GM19328 (cell line): ENCODE measurements at regions not wholly inside any gene's neighbourhood (a gene's known extent, or its start where the extent isn't known, plus 50 kb on each side); places are given as distances from the start of the nearest gene placed in this dataset.
"Not testable (repeated sequence)": the region's sequence is repeated elsewhere in the genome, so short reads cannot be mapped to it uniquely, and the experiment has no call there.

Experiments used
- ATAC-seq: cut with Tn5 transposase; IDR thresholded peaks from one replicate; pipeline ENCODE4 v1.9.1; 2021; ENCODE audit warnings: mild to moderate bottlenecking, moderate library complexity; ENCODE audit not compliant: unreplicated experiment

DNA sequence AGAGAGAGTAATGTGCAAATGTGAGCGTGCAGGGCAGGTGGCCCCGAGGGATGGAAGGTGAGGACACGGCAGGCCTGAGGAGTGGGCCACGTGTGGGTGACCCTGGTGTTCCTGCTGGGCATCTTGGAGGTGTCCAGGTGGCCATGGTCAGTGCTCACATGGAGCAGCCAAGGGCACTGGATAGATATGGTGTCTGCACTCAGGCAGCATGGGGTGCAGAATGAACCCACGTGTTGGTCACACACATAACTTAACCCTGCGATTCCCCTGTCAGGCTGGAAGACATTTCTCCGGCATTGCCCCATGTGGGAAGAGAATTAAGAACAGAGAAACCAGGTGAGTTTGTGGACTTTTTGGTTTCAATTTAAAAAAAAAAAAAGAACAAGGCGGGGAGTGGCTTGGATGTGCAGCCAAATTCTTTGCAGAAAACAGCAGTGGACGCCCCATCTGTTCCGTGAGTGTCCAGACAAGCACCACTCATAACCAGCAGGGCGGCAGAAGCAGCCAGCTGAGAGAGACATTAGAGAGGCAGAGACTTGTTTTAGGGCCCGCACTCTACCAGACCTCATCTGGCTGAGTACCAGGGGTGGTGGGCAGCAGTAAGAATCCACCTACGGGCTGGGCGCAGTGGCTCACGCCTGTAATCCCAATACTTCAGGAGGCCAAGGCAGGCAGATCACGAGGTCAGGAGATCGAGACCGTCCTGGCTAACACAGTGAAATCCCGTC is 249.8 kb downstream of the ACKR3 start:
- no peak for ATAC-seq

DNA sequence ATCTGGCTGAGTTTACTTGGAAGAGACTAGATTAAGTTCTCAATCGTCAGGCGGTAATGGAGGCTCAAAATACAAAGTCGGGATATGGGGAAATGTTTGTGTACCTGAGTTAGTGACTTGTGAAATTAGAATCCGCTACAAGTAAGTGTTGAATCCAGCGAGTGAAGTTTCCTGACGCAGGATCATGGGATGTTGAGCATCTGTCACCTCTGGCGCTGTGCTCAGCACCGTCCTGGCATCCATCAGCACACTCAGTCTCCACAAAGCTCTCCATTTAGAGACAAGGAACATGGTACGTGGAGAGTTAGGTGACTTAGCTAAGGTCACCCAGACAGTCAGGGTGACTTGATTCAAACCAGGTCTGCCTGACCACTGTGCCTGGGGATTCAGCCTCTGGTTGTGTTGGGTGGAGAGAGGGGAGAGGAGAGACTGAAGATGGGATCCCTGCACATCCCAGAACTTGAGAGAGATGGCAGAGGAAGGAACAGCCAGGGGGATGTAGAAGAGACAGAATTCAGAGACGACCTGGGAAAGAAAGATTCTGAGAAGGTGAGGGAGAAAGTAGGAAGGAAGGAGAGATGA is 251.2 kb downstream of the ACKR3 start:
- no peak for ATAC-seq

DNA sequence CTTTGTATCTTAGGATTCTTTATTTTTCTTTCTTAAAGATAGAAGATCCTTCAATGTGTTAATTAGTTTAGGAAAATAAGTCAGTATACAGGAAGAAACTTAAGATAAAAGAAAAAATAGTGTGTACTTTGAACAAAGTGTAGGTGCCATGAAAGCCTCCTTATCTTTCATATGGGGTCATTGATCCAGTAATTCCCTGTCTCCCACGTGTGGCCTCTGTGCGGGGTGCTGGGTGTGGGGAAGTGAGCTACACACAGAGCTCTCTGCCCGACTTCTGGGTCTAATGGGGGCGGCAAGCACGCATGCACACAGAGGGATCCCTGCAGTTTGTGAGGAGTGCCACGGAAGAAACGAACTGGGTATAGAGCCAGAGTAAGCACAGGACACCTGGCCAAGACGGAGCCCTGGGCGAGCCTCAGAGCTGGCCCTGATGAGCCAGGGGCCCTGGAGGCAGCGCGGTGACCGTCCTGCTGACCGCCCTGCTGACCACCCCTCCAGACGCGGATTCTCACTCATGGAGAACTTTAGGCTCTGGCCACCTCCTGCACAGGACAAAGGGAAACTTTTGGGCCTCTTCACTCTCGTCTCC is 253.5 kb downstream of the ACKR3 start:
- no peak for ATAC-seq

DNA sequence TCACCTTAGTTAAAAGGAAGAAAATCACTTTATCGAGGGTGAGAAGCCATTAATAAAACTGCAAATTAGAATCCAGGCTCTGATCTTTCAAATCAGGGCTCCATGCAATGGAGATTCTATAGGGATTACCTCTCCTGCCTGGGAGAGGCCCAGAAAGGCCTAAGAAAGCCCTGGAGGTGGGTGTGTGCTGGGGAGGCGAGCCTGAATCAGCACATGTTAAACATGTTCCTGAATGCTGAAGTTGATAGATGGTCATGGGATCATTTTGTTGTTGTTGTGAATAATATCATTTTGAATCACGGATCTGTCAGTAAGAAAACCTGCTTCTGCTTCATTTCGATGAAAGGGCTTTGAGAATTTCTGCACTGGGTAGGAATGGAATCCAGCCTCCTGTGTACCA is 254.3 kb downstream of the ACKR3 start:
- no peak for ATAC-seq

DNA sequence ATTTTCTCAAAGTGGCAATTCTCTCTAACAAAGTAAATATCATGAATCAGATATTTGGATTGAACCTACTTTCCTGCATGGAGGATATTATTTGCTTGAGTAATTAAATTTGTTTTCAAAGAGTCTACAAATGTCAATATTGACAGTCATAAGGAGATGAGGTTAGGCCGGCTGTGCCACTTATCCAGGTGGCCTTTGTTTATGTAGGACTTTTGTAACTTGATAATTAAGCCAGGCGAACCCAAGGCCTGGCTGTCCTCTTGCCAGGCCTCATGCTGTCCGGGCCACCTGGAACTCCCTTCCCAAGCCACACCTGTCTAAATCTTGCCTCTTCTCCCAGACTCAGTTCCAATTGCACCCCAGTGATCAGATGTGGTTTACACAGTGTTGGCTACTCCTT is 255.2 kb downstream of the ACKR3 start:
- ATAC-seq = no peak

DNA sequence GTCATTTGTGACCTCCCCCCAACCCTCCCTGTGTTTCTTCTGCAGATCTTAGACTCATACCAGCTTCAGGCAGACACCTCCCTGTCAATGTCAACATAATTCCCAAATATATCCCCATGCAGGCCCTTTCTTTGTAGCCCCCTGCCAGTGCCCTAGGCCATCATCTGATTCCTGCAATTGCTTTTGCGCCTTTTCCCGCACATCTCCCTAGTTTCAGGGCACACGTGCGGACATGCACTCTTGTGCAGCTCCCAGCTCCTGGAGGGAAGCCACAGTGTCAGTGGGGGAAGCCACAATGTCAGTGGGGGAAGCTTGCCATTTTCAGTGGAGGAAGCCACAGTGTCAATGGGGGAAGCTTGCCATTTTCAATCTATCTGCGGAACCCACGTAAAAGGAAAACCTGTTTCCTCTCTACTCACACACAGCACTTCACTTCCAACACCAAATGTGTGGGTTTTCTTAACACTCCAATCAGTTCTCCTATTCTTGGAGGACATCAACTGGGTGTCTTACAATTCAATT is 256.4 kb downstream of the ACKR3 start:
- ATAC-seq = no peak

DNA sequence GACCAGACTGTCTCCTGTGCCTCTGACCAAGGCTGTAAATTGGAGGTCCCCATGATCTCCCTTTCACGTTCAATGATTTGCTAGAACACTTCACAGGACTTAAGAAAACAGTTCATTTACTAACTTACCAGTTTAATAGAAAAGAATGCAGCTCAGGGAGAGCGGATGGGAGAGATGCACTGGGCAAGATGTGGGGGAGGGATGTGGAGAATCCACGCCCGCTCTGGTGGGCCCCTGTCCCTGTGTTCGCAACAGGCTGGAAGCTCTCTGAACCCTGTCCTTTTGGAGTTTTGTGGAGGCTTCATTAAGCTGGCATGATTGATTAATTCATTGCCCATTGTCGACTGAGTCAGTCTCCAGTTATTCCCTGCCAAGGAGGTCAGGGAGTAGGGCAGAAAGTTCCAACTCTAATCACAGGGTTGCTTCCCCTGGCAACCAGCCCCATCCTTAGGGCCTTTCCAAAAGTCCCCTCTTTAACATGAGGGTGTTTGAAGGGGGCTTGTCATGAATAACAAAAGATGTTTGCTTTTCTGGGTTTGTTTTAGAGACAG is 257.1 kb downstream of the ACKR3 start:
- ATAC-seq = no peak

DNA sequence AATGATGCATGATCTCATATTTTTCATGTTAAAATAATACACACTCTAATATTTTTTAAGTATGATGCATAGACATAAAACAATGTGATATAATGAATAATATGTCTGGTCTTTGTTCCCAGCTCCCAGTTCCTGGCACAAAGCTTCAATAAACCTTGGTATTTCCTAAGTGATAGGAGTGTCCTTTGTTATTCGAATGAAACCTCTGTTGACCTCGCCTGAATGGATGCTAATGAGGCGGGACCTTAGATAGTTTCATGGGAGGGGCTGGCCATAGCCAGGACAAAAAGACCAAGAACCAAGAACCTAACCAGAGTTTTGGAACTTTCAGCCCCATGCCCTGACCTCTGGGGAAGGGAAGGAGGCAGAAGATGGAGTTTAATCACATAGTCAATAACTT is 257.7 kb upstream of the COPS8 start:
- ATAC-seq = no peak

DNA sequence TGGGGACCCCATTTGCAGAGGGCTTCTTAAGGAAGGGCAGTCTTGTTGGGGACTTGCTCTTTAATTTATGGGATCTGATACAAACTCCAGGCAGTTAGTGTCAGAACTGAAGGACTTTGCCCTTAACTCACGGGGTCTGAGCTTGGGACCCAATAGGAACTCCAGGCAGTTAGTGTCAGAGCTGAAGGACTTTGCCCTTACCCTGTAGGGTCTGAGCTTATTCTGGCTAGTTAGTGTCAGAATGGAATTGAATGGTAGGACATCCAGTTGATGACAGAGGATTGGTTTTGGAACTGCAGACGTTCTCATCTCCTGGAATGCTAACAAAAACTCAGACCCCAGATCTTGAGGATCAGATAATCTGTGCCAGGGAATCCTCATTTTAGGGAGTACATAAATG is 256.9 kb upstream of the COPS8 start:
- no peak for ATAC-seq

DNA sequence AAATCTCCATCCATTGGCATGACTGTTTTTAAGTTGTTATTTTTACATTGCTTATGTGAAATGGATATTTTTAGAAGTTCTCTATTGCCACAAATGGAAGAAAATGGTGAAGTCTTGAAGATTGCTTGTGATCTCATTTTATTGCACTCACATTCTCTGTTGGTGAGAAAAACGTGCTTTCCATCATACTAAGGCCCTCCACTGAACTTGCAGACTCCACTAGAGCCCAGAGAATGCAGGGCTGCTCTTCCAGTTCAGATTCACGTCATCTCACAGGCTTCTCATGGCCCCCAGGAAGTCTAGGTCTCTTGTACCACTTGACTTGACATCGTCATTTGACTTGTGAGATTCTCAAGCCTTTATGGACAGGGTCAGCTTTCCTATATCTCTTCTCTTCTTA is 254.8 kb upstream of the COPS8 start:
- ATAC-seq = no peak

DNA sequence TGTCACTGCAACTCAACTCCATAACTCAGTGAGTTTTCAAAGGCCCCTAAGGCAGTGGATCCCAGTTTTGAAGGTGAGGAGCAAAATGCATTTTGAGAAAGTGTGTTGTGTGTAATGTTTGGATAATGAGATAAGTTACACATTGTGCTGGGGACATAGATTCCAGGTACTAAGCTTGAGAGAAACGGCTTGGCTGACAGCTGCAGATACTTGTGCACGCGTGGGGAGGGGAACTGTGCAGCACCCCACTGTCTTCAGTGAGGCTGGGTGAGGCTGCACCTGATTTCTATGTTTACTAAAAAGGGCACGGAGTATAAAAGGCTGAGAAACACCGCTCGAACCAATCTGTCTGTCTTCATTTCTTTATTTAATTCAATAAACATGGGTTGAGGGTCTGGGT is 254.0 kb upstream of the COPS8 start:
- ATAC-seq = no peak

DNA sequence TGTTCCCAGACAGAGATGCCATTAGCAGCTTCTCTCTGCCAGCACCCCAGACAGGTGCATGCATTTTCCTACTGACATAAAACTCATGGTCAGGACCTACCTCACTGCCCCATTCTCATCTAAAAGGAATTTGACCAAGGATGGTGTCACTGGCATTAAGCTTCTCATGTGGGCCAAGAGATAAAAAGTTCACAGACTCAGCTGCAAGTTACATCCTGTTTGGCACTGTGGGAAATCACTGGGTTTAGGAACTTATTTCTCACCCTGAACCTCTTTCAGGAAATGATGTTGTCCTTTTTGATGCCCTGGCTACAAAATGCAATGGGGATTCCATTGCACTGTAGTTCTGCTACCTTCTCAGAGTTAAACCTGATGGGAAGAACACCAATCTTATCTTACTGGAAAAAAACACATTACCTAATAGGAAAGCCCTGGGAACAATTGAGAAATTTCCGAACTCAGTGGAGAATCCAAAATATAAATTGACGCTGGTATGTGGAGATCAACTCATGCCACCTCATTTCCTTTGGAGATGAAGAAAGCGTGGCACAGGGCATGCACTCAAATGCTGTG is 252.1 kb upstream of the COPS8 start:
- no peak for ATAC-seq

DNA sequence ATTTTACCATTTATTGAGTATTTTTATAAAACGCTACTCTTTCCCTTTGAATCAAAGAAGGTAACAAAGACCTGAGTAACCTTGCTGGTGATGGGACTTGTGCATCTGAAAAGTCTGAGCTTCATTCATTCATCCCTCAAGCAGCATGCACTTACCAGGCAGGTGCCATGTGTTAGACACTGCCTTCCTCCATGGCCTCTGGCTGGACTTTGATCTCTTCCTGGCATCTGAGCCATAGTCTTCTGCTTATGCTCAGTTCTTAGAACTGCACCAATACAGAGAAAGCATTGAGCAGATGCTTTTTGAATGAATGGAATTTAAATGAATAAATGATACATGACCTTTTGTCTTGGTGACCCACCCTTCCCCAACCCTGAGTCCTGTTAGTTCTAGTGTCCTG is 251.4 kb upstream of the COPS8 start:
- ATAC-seq = no peak

DNA sequence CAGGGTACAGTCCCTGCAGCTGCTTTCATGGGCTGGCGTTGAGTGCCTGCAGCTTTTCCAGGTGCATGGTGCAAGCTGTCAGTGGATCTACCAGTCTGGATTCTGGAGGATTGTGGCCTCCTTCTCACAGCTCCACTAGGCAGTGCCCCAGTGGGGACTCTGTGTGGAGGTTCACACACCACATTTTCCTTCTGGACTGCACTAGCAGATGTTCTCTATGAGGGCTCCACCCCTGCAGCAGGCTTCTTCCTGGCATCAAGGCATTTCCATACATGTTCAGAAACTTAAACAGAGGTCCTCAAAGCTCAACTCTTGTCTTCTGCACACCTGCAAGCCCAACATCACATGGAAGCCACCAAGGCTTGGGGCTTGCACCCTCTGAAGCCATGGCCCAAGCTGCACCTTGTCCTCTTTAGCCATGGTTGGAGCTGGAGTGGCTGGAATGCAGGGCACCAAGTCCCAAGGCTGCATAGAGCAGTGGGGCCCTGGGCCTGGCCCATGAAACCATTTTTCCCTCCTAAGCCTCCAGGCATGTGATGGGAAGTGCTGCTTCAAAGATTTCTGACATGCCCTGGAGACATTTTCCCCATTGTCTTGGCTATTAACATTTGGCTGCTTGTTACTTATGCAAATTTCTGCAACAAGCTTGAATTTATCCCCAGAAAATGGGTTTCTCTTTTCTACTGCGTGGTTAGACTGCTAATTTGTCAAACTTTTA is 250.2 kb upstream of the COPS8 start:
- no peak for ATAC-seq

DNA sequence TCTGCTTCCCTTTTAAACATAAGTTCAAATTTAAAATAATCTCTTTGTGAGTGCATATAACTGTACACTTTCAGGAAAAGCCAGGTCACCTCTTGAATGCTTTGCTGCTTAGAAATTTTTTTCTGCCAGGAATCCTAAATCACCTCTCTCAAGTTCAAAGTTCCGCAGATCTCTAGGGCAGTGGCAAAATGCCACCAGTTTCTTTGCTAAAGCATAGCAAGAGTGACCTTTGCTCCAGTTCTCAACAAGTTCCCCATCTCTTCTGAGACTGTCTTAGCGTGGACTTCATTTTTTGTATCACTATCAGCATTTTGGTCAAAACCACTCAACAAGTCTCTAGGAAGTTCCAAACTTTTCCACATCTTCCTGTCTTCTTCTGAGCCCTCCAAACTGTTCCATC is 249.7 kb upstream of the COPS8 start:
- ATAC-seq = not testable (repeated sequence)

DNA sequence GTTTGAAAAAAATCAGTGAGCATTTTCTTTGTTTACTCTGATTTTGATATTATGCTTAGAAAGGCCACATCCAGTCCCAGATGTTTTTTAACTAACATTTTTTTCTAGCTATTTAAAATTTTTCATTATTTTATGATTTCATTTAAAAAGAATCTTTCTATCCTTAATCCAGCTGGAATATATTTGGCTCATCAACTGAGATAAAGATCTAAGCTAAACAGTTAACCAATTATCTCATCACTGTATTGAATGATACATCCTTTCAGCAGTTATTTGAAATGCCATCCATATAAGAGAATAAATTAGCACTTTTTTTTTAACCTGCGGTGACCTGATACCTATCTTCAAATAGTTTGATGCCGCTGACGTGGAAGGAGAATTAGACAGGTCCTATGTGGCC is 245.5 kb upstream of the COPS8 start:
- no peak for ATAC-seq

DNA sequence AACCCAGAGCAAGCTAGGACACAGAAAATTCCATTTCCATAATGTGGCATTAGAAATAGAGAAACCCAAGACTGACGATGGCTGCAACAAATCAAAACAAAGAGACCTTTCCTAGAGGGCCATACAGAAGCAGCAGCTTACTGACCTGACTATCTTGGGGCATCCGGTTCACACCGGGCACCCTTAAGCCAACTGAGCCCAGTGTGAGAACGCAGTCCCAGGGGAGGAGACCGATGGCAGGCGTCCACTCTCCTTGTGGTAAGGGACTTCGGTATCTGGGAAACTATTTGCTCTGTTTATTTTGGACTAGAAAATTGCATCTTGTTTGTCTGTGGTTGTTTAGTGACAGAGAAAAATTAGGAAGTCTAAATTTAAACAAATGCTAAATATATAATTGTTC is 244.8 kb upstream of the COPS8 start:
- no peak for ATAC-seq

DNA sequence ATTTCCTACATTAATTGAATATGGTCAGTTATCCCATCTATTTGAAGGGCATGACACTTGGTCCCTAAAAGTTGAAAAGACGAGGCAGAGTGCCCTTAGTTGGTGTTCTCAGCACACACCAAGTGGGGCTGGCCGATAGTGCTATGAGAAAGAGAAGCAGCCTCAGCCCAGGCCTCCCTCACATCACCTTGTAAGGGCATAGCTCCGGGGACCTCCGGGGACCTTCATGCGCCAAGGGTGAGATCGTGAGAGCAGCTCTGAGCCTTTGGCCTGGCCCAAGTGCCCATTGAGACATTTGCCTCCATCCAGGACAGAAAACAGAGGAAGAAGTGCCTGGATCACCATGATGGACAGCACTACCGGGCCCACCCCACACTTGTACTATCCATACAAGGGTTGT is 244.3 kb upstream of the COPS8 start:
- no peak for ATAC-seq

DNA sequence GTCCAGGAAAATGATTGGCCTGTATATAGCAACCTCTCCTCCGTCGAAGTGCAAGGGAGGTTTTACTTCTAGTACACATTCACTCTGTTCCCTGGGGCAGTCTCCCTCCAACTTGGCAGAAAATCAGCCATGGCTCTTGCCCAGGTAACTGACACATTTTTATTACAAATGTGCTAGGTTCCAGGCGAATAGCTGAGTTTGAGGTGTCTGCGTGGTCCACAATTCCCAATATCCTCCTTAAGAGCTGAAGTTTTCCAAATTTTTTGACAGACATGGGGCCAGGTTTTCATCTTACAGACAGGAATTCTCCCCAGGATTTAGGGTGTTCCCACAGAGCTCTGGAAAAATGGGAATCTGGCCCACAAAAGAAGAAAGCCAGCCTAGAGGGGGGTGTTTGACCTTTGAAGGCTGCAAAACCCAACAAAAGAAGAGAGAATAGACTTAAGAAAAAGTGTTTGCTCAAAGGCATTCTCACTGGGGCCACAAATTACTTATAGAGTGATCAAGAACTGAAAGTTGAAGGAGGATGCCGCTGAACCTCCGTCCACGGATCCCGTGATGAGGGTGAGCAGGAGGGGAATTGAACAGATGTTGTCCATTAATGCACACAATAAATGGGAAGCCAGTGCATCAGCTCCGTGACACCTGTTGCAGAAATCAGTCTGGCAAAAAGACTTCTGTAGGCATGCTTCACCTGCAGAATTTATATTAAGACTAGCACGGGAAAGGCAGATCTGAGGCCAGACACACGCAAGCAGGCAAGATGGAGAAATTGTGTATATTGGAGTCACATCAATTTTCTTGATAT is 242.3 kb upstream of the COPS8 start:
- no peak for ATAC-seq

DNA sequence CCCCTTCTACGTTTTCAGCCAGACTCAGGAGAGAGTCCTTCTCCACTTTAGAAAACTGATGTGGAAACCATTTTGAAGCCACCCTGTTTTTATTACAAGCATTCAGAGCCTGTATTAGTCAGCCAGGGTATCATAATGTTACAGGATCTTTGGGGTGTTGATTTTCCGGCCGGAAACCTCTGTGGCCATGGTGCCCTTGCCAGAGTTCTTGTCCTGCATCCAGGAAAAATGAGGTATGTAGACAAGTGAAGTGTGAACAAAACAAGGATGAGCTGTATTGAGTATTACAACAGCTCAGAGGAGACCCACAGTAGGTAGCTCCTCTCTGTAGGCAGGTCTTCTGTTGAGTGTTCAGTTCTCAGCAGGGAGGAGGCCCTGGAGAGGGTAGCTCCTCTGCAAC is 241.0 kb upstream of the COPS8 start:
- ATAC-seq = no peak
